OCI-LY3 (cell line): ENCODE measurements at regions not wholly inside any gene's neighbourhood (a gene's known extent, or its start where the extent isn't known, plus 50 kb on each side); places are given as distances from the start of the nearest gene placed in this dataset.
"Not testable (repeated sequence)": the region's sequence is repeated elsewhere in the genome, so short reads cannot be mapped to it uniquely, and the experiment has no call there.

ENCODE experiments used
- H2AFZ ChIP-seq: fragments of 200-600, 300-600 bp; shearing (Covaris generic); 2 replicates; pipeline ENCODE4 v1.6.0; 2014; ENCODE audit warnings: antibody characterized with exemption, low read depth, low read length
- H3K27ac ChIP-seq: fragments of 200-600, 300-600 bp; sonication (generic); 2 replicates; pipeline ENCODE4 v1.5.1; 2014; ENCODE audit warnings: mild to moderate bottlenecking, low read length, moderate library complexity, mixed read lengths
- H3K27me3 ChIP-seq: fragments of 200-600, 300-600 bp; sonication (generic); 2 replicates; pipeline ENCODE4 v1.6.1; 2014; ENCODE audit warnings: low read depth, low read length, mixed read lengths
- H3K36me3 ChIP-seq: fragments of 200-600, 300-600 bp; sonication (generic); replicated peaks from 2 replicates; pipeline ENCODE3; 2014; ENCODE audit warnings: low read depth, low read length, mixed read lengths
- H3K4me1 ChIP-seq: fragments of 300-600, 200-600 bp; sonication (generic); 2 replicates; pipeline ENCODE4 v1.6.1; 2014; ENCODE audit warnings: low read length, mixed read lengths
- H3K4me2 ChIP-seq: fragments of 200-600, 300-600 bp; sonication (generic); 2 replicates; pipeline ENCODE4 v1.6.1; 2014; ENCODE audit warnings: low read length, mixed read lengths
- H3K4me3 ChIP-seq: fragments of 300-600, 200-600 bp; sonication (generic); 2 replicates; pipeline ENCODE4 v1.5.1; 2014; ENCODE audit warnings: antibody characterized with exemption, mild to moderate bottlenecking, low read length, moderate library complexity
- H3K79me2 ChIP-seq: fragments of 300-600, 200-600 bp; shearing (Covaris generic); 2 replicates; pipeline ENCODE4 v1.6.1; 2014; ENCODE audit warnings: mild to moderate bottlenecking, low read length, mixed read lengths
- H3K9ac ChIP-seq: fragments of 300-600, 200-600 bp; shearing (Covaris generic); 2 replicates; pipeline ENCODE4 v1.6.0; 2014; ENCODE audit warnings: mild to moderate bottlenecking, low read length, moderate library complexity
- H3K9me3 ChIP-seq: fragments of 200-600, 300-600 bp; shearing (Covaris generic); 2 replicates; pipeline ENCODE4 v1.6.1; 2014; ENCODE audit warnings: low read length, mixed read lengths; ENCODE audit not compliant: insufficient read depth
- H4K20me1 ChIP-seq: fragments of 200-600, 300-600 bp; sonication (generic); 2 replicates; pipeline ENCODE4 v1.6.1; 2016; ENCODE audit warnings: low read length, mixed read lengths; ENCODE audit not compliant: insufficient read depth
- CTCF ChIP-seq: fragments of 200-600, 300-600 bp; sonication (generic); IDR thresholded peaks from 2 replicates; pipeline ENCODE4 v1.5.1; 2014; ENCODE audit warnings: antibody characterized with exemption, low read length, low read depth
- EZH2phosphoT487 ChIP-seq: fragments of 200-600 bp; shearing (Covaris generic); IDR thresholded peaks from 2 replicates; pipeline ENCODE4 v1.6.1; 2018; ENCODE audit warnings: antibody characterized with exemption, mixed run types, low read depth

GRCh38 chr11:70597006-70597555, 198.8 kb downstream of the CTTN start:
- no peaks in the 10 kb centered on the region for H4K20me1 ChIP-seq
- H3K9me3 ChIP-seq, result no peaks in the 10 kb centered on the region
- no peak overlapping the region for H3K9ac ChIP-seq
- no peaks in the 10 kb centered on the region for H3K79me2 ChIP-seq
- H2AFZ ChIP-seq, result no peak overlapping the region
- H3K4me1 ChIP-seq, result no peaks in the 10 kb centered on the region
- TF ChIP-seq EZH2phosphoT487 (no peak), CTCF (no peak)
- no peaks in the 10 kb centered on the region for H3K36me3 ChIP-seq
- no peak overlapping the region for H3K4me3 ChIP-seq
- H3K27me3 ChIP-seq, result peaks cover 13% of the 10 kb centered on the region; the same call in 1 of the 2 replicates
- H3K27ac ChIP-seq, result no peak overlapping the region
- no peak overlapping the region for H3K4me2 ChIP-seq

GRCh38 chr11:70597751-70598625, 199.7 kb downstream of the CTTN start:
- Histone ChIP-seq H3K4me3 (no peak overlapping the region), H4K20me1 (no peaks in the 10 kb centered on the region), H3K27ac (no peak overlapping the region), H3K9me3 (no peaks in the 10 kb centered on the region), H2AFZ (no peak overlapping the region), H3K4me2 (no peak overlapping the region), H3K4me1 (no peaks in the 10 kb centered on the region), H3K79me2 (no peaks in the 10 kb centered on the region), H3K27me3 (peaks cover 16% of the 10 kb centered on the region; the same call in 1 of the 2 replicates), H3K36me3 (no peaks in the 10 kb centered on the region), H3K9ac (no peak overlapping the region)
- TF ChIP-seq EZH2phosphoT487 (no peak), CTCF (no peak)

GRCh38 chr11:70600911-70601415, 202.6 kb downstream of the CTTN start:
- not testable (repeated sequence) for H2AFZ ChIP-seq, H3K4me2 ChIP-seq, H3K4me3 ChIP-seq, H3K9ac ChIP-seq, H4K20me1 ChIP-seq, H3K79me2 ChIP-seq, H3K27ac ChIP-seq, H3K9me3 ChIP-seq, H3K4me1 ChIP-seq, H3K36me3 ChIP-seq
- H3K27me3 ChIP-seq, result peaks cover 20% of the 10 kb centered on the region

- TF ChIP-seq EZH2phosphoT487, result no peak
Observed at GRCh38 chr11:70601861-70602538, 203.7 kb downstream of the CTTN start.

More at GRCh38 chr11:70601861-70602538, 203.7 kb downstream of the CTTN start:
- Histone ChIP-seq H3K4me2 (no peak overlapping the region), H4K20me1 (no peaks in the 10 kb centered on the region), H3K4me3 (no peak overlapping the region), H3K27me3 (peaks cover 20% of the 10 kb centered on the region), H2AFZ (no peak overlapping the region), H3K79me2 (no peaks in the 10 kb centered on the region), H3K9ac (no peak overlapping the region), H3K9me3 (no peaks in the 10 kb centered on the region), H3K27ac (no peak overlapping the region), H3K36me3 (no peaks in the 10 kb centered on the region), H3K4me1 (peaks cover 9% of the 10 kb centered on the region)
